Activated naive CD4-positive, alpha-beta T cell treated with anti-CD3 and anti-CD28 coated beads, Interleukin-2, amount 50 U/mL, for 24 hours (primary cell): ENCODE measurements at regions not wholly inside any gene's neighbourhood (a gene's known extent, or its start where the extent isn't known, plus 50 kb on each side); places are given as distances from the start of the nearest gene placed in this dataset.
"Not testable (repeated sequence)": the region's sequence is repeated elsewhere in the genome, so short reads cannot be mapped to it uniquely, and the experiment has no call there.

ENCODE experiments used
- H3K27ac Mint-ChIP-seq: one replicate; pipeline ENCODE4 v1.8.0; 2021; ENCODE audit warnings: mild to moderate bottlenecking, mixed read lengths
- H3K27me3 Mint-ChIP-seq: one replicate; pipeline ENCODE4 v1.8.0; 2021; ENCODE audit warnings: mixed read lengths
- H3K36me3 Mint-ChIP-seq: one replicate; pipeline ENCODE4 v1.8.0; 2021; ENCODE audit warnings: mixed read lengths
- H3K4me1 Mint-ChIP-seq: one replicate; pipeline ENCODE4 v1.8.0; 2021; ENCODE audit warnings: mixed read lengths
- H3K4me3 Mint-ChIP-seq: one replicate; pipeline ENCODE4 v1.8.0; 2021; ENCODE audit warnings: mild to moderate bottlenecking, mixed read lengths
- H3K9me3 Mint-ChIP-seq: one replicate; pipeline ENCODE4 v1.8.0; 2021; ENCODE audit warnings: mixed read lengths

DNA sequence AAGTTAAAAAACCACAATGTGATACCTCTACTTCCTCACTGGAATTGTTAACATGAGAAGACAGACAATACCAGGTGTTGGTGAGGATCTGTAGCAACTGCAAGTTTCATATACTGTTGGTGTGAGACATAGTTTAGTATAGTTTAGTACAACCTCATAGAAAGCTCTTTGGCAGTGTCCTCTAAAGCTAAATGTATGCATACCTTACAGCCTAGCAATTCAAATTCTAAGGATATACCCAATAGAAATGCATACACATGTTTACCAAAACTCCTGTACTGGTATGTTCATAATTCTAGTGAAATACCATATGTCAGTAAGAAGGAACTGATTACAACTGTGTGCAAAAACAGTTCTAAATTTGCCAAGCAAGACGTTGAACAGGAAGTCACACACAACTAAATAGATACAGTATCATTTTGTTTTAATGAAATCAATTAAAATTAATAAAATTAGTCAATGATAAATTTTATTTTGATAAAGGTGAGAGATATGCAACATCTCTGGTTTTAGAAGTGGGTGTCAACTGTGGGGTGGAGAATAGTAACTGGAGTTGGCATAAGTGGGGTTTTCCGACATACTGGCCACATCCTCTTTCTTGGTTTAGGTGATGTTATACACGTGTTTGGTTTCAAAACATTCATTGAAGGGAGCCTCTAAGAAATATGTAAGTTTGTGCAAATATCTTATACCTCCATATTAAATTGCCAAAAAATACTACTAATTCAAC, 450.7 kb downstream of the PTPRC start:
- Mint-ChIP-seq H3K4me1 (peaks cover 28% of the 10 kb centered on the region), H3K36me3 (peaks cover 2% of the 10 kb centered on the region), H3K9me3 (no peaks in the 10 kb centered on the region), H3K4me3 (peak overlapping the region; percentile 24), H3K27ac (peak overlapping the region; percentile 15), H3K27me3 (no peaks in the 10 kb centered on the region)

DNA sequence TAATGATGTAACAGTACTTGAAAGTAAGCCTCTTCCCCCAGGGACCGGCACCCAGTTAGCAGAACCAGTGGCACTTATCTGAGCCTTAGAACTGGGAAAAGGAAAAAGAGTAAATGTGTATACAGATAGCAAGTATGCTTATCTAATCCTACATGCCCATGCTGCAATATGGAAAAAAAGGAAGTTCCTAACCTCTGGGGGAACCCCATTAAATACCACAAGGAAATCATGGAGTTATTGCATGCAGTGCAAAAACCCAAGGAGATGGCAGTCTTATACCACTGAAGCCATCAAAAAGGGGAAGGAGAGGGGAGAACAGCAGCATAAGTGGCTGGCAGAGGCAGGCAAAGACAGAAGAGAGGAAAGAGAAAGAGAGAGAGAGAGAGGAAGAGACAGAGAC, 456.8 kb downstream of the PTPRC start:
- not testable (repeated sequence) for H3K27ac Mint-ChIP-seq, H3K36me3 Mint-ChIP-seq, H3K4me1 Mint-ChIP-seq, H3K9me3 Mint-ChIP-seq, H3K4me3 Mint-ChIP-seq, H3K27me3 Mint-ChIP-seq

DNA sequence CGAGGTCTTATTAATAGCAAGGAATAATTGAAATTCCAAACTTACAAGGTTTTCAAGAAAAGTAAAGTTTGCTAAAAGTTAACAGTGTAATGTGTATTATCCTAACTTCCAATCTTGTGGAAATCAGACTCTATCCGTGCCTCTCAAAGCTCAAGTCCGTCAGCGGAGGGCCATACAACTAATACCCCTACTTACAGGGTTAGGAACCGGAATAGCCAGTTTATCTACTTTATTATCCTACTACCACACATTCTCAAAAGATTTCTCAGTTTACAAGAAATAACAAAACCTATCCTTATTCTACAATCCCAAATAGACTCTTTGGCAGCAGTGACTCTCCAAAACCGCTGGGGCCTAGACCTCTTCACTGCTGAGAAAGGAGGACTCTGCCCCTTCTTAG, 457.8 kb downstream of the PTPRC start:
- peaks cover 2% of the 10 kb centered on the region for H3K36me3 Mint-ChIP-seq
- H3K27me3 Mint-ChIP-seq, result no peaks in the 10 kb centered on the region
- H3K9me3 Mint-ChIP-seq, result no peaks in the 10 kb centered on the region
- H3K4me1 Mint-ChIP-seq, result no peaks in the 10 kb centered on the region
- no peak overlapping the region for H3K27ac Mint-ChIP-seq
- no peak overlapping the region for H3K4me3 Mint-ChIP-seq

DNA sequence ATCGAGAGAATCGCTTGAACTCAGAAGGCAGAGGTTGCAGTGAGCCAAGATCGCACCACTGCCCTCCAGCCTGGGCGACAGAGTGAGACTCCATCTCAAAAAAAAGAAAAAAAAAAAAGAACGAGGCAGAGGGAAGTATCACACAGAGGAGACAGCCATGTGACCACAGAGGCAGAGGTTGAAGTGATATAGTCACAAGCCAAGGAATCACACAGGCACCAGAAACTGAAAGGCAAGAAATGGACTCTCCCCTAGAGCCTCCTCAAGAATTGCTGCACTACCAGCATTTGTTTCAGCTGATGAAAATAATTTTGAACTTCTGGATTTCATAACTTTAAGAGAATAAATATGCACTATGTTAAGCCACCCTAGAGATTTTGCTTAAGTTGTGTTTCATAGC, 459.6 kb downstream of the PTPRC start:
- Mint-ChIP-seq H3K27me3 (no peaks in the 10 kb centered on the region), H3K4me3 (no peak overlapping the region), H3K36me3 (no peaks in the 10 kb centered on the region)

DNA sequence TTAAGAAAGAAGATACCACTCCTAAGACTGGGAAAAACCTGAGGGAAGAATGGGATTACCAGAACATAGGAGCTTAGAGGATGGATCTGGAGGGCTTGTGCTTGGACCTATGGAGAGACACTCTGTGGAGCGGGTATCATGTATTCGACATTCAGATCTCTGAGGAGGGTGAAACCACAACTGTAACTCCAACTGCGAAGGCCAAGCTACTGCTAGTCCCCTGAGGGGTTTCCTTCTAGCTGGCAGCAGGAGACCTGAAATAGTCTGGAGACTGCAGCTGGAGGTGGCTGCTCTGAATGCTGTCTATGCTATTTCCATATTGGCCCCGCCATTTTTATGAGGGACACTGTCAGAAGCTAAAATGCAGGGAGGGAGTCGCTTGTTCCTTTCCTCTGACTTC, 462.3 kb downstream of the PTPRC start:
- no peak overlapping the region for H3K27ac Mint-ChIP-seq
- peaks cover 1% of the 10 kb centered on the region for H3K36me3 Mint-ChIP-seq
- peaks cover 5% of the 10 kb centered on the region for H3K4me1 Mint-ChIP-seq
- no peaks in the 10 kb centered on the region for H3K27me3 Mint-ChIP-seq
- peaks cover 8% of the 10 kb centered on the region for H3K9me3 Mint-ChIP-seq
- no peak overlapping the region for H3K4me3 Mint-ChIP-seq

More for the DNA sequence above, 459.6 kb downstream of the PTPRC start:
- H3K4me1 Mint-ChIP-seq, result peaks cover 5% of the 10 kb centered on the region
- H3K9me3 Mint-ChIP-seq, result no peaks in the 10 kb centered on the region
- H3K27ac Mint-ChIP-seq, result no peak overlapping the region

DNA sequence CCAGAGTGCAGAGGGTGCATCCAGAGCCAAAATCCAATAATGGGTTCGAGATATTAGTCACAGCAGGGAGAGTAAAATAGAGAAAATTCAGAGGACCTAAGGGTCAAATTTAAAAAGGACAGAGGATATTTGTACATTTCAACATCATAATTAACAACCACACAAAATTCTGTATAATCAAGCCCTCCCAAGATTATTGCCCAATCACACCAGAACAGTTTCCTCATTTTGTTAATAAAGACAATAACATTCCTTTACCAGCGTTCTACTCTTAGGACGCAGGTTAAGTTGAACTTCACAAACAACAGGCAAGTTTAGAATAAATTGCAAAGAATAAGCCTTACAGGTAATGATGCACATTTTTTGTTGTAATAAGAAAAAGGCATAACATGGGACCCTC, 462.8 kb downstream of the PTPRC start:
- Mint-ChIP-seq H3K4me1 (peaks cover 5% of the 10 kb centered on the region), H3K27me3 (no peaks in the 10 kb centered on the region), H3K27ac (peak overlapping the region; percentile 19), H3K4me3 (no peak overlapping the region), H3K9me3 (peaks cover 13% of the 10 kb centered on the region), H3K36me3 (peaks cover 1% of the 10 kb centered on the region)

DNA sequence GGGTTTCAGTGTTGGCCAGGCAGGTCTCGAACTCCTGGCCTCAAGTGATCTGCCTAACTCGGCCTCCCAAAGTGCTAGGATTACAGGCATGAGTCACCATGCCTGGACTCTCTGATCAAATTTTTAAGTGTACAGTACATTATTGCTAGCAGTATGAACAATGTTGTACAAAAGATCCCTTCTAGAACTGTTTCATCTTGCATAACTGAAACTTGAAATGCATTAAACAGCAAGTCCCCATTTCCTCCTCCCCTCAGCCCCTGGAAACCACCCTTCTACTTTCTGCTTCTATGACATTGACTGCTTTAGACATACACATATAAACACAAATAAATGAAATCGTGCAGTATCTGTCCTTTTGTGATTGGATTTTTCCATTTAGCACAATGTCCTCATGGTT, 463.4 kb downstream of the PTPRC start:
- Mint-ChIP-seq H3K4me3 (no peak overlapping the region), H3K36me3 (peaks cover 1% of the 10 kb centered on the region), H3K27ac (no peak overlapping the region), H3K4me1 (peaks cover 5% of the 10 kb centered on the region), H3K27me3 (no peaks in the 10 kb centered on the region), H3K9me3 (peaks cover 19% of the 10 kb centered on the region)

- H3K36me3 Mint-ChIP-seq, result peaks cover 3% of the 10 kb centered on the region
- no peaks in the 10 kb centered on the region for H3K27me3 Mint-ChIP-seq
- H3K9me3 Mint-ChIP-seq, result peaks cover 27% of the 10 kb centered on the region
- no peak overlapping the region for H3K27ac Mint-ChIP-seq
- no peak overlapping the region for H3K4me3 Mint-ChIP-seq
- H3K4me1 Mint-ChIP-seq, result peaks cover 5% of the 10 kb centered on the region
Measured at GRCh38 chr1:199109160-199109559, 470.3 kb downstream of the PTPRC start.

DNA sequence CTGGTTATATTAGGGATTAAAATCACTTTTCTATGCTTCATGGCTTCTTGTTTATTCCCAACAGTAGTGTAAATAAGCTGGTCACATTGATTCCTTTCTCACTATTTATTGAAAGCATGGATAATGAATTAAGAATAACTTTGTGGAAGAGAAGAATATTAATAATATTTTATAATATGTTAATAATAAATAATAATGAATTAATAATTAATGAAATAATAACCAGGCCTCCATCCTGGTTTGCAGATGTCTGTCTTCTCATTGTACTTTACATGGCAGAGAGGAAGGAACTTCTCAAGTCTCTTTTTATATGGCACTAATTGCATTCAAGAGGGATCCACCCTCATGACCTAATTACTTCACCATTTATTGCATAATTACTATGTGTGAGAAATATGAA, 473.5 kb downstream of the PTPRC start:
- H3K36me3 Mint-ChIP-seq, result peaks cover 1% of the 10 kb centered on the region

DNA sequence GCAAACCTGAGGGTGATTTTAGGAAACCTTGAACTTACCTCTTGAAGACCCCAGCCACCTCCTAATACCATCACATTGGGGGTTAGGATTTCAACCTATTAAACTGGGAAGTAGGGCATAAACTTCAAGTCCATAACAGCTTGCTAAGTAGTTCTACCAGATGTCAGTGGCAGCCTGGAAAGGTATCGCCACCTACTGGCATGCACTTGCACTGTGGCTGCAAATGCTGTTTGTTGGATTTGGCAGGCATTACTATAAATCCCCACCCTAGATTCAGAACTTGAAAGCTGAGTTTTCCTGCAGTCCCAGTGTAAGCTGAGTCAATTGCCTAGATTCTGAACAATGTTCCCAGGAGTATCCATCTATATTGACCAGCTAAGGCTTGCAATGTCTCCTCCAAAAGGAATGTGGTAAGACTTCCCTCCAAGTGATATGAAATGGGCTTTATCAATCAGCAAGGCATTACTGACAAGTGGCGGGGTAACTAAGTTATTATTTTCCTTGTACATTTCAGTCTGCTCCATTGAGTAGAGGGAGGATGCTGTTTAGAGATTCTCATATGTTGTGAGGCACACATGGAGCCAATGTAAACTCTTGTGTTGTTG, 474.5 kb downstream of the PTPRC start:
- Mint-ChIP-seq H3K36me3 (peaks cover 1% of the 10 kb centered on the region), H3K4me1 (peaks cover 5% of the 10 kb centered on the region), H3K9me3 (peaks cover 4% of the 10 kb centered on the region), H3K4me3 (no peak overlapping the region), H3K27me3 (no peaks in the 10 kb centered on the region), H3K27ac (no peak overlapping the region)

More for the DNA sequence above, 473.5 kb downstream of the PTPRC start:
- Mint-ChIP-seq H3K27ac (no peak overlapping the region), H3K4me1 (peaks cover 5% of the 10 kb centered on the region), H3K4me3 (no peak overlapping the region), H3K27me3 (no peaks in the 10 kb centered on the region), H3K9me3 (peaks cover 7% of the 10 kb centered on the region)

DNA sequence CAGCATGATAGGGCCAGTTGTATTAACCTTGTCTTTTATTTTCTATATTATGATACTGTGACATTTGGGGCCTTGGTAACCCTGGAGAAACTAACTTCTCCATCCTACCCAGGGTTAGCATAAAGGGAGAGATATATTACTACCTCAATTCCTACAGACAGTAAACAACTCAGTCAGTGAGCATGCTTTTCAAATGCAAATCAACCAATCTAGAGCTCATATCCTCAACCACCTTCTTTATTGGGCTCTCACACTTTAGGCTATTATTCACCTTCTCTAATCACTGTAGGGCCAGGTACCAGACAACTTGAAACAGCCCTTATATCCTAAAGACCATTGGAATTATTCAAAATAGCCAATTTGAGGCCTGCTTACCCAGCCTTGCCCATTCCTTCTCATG, 477.6 kb downstream of the PTPRC start:
- Mint-ChIP-seq H3K36me3 (no peaks in the 10 kb centered on the region), H3K4me3 (no peak overlapping the region), H3K9me3 (no peaks in the 10 kb centered on the region), H3K4me1 (peaks cover 5% of the 10 kb centered on the region), H3K27me3 (no peaks in the 10 kb centered on the region), H3K27ac (no peak overlapping the region)

GRCh38 chr1:199121047-199121446, 482.2 kb downstream of the PTPRC start:
- peaks cover 11% of the 10 kb centered on the region for H3K4me1 Mint-ChIP-seq
- H3K27ac Mint-ChIP-seq, result no peak overlapping the region
- no peaks in the 10 kb centered on the region for H3K36me3 Mint-ChIP-seq
- H3K4me3 Mint-ChIP-seq, result no peak overlapping the region
- no peaks in the 10 kb centered on the region for H3K9me3 Mint-ChIP-seq
- H3K27me3 Mint-ChIP-seq, result no peaks in the 10 kb centered on the region

DNA sequence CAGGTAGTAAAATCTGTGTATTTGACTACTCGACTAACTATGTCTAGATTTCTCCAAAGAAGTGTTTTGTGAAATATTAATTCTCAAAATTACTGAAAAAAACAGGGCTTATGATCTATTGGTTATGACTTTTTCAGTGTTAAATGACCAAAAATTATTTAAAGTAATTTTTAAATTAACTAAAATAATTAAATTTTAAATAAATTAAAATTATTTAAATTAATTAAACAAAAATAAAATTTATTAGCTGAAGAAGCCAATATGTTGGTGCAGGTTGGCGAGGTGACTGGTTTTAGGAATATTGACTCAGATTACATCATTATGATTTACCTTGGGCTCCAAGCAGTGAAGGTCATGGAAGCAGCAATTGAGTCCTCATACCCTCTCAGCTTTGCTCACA, 483.2 kb downstream of the PTPRC start:
- Mint-ChIP-seq H3K4me3 (no peak overlapping the region), H3K9me3 (no peaks in the 10 kb centered on the region), H3K4me1 (peaks cover 11% of the 10 kb centered on the region), H3K27me3 (no peaks in the 10 kb centered on the region), H3K27ac (no peak overlapping the region), H3K36me3 (no peaks in the 10 kb centered on the region)

DNA sequence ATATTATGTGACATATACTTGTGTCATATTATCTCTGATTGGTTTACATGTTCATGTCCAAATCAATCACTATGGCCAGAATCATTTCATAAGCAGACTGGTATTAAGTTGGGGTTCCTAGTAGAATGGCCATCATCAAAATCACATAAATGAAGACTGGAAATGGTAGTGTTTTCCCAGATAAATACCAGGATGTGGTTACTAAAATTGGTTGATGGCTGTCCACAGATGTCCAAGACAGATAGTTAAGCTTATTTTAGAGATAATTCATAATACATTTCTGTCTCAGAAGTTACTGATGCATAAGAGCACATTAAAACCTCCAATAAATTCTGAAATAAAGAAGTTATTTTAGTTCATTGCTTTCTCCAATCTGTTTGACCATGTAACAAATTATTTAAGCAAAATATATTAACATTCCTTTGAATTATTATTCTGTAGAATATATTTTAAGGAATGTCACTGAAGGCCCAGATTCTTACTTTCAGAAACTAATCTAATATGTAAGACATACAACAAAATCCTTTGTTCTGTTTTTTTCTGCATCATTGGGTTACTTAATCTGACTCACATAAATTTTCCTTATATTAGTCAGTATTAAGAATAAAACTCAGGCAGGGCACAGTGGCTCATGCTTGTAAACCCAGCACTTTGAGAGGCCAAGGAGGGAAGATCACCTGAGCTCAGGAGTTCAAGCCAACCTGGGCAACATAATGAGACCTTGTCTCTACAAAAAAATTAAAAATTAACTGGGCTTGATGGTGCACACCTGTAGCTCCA, 483.9 kb downstream of the PTPRC start:
- Mint-ChIP-seq H3K36me3 (no peaks in the 10 kb centered on the region), H3K4me3 (no peak overlapping the region), H3K27ac (no peak overlapping the region), H3K4me1 (peaks cover 11% of the 10 kb centered on the region), H3K27me3 (no peaks in the 10 kb centered on the region), H3K9me3 (no peaks in the 10 kb centered on the region)

GRCh38 chr1:199123615-199124014, 484.8 kb downstream of the PTPRC start:
- Mint-ChIP-seq H3K36me3 (no peaks in the 10 kb centered on the region), H3K9me3 (no peaks in the 10 kb centered on the region), H3K27ac (no peak overlapping the region), H3K27me3 (no peaks in the 10 kb centered on the region), H3K4me1 (peaks cover 11% of the 10 kb centered on the region), H3K4me3 (no peak overlapping the region)

GRCh38 chr1:199124351-199124750, 485.5 kb downstream of the PTPRC start:
- no peaks in the 10 kb centered on the region for H3K27me3 Mint-ChIP-seq
- H3K36me3 Mint-ChIP-seq, result no peaks in the 10 kb centered on the region

More at GRCh38 chr1:199124351-199124750, 485.5 kb downstream of the PTPRC start:
- H3K9me3 Mint-ChIP-seq, result no peaks in the 10 kb centered on the region
- no peak overlapping the region for H3K27ac Mint-ChIP-seq
- peaks cover 11% of the 10 kb centered on the region for H3K4me1 Mint-ChIP-seq
- no peak overlapping the region for H3K4me3 Mint-ChIP-seq
